CD4-positive, alpha-beta T cell treated with Interferon alpha-2 for 1 hour (primary cell): ENCODE measurements at regions not wholly inside any gene's neighbourhood (a gene's known extent, or its start where the extent isn't known, plus 50 kb on each side); places are given as distances from the start of the nearest gene placed in this dataset.

Experiments used
- DNase-seq, 2 donors: peaks; one replicate each; pipeline ENCODE4 v3.0.0-alpha.2; 2020 to 2022

GRCh38 chr2:6482256-6482655 is 383.5 kb downstream of the CMPK2 start:
- no peak for DNase-seq

GRCh38 chr2:6487765-6488164 is 377.9 kb downstream of the CMPK2 start:
- DNase-seq, result no peak

GRCh38 chr2:6492573-6492972 is 373.1 kb downstream of the CMPK2 start:
- DNase-seq, result no peak

GRCh38 chr2:6493266-6493665 is 372.4 kb downstream of the CMPK2 start:
- no peak for DNase-seq

GRCh38 chr2:6493669-6494068 is 372.0 kb downstream of the CMPK2 start:
- DNase-seq, result no peak

GRCh38 chr2:6495466-6495865 is 370.2 kb downstream of the CMPK2 start:
- no peak for DNase-seq

- no peak for DNase-seq
Measured at GRCh38 chr2:6496376-6496775, 369.3 kb downstream of the CMPK2 start.

GRCh38 chr2:6497048-6497447 is 368.7 kb downstream of the CMPK2 start:
- no peak for DNase-seq

GRCh38 chr2:6498841-6499240 is 366.9 kb downstream of the CMPK2 start:
- DNase-seq, result no peak

GRCh38 chr2:6499691-6500090 is 366.0 kb downstream of the CMPK2 start:
- no peak for DNase-seq

- DNase-seq, result no peak
Measured at GRCh38 chr2:6506361-6506794, 359.3 kb downstream of the CMPK2 start.

- DNase-seq, result no peak
Measured at GRCh38 chr2:6506859-6507258, 358.8 kb downstream of the CMPK2 start.

GRCh38 chr2:6510532-6510931 is 355.2 kb downstream of the CMPK2 start:
- DNase-seq, result no peak

- DNase-seq, result no peak
Measured at GRCh38 chr2:6512589-6512988, 353.1 kb downstream of the CMPK2 start.

GRCh38 chr2:6516674-6517073 is 349.0 kb downstream of the CMPK2 start:
- no peak for DNase-seq

- no peak for DNase-seq
Measured at GRCh38 chr2:6518361-6518760, 347.3 kb downstream of the CMPK2 start.

GRCh38 chr2:6523476-6523875 is 342.2 kb downstream of the CMPK2 start:
- DNase-seq, result no peak

- no peak for DNase-seq
Measured at GRCh38 chr2:6524691-6525474, 340.8 kb downstream of the CMPK2 start.

- no peak for DNase-seq
Measured at GRCh38 chr2:6525475-6525964, 340.2 kb downstream of the CMPK2 start.

- no peak for DNase-seq
Measured at GRCh38 chr2:6526093-6526824, 339.4 kb downstream of the CMPK2 start.

- DNase-seq, result no peak
Measured at GRCh38 chr2:6531304-6531703, 334.4 kb downstream of the CMPK2 start.

- no peak for DNase-seq
Measured at GRCh38 chr2:6535572-6535971, 330.1 kb downstream of the CMPK2 start.

- DNase-seq, result no peak
Measured at GRCh38 chr2:6538607-6539006, 327.1 kb downstream of the CMPK2 start.

- DNase-seq, result no peak
Measured at GRCh38 chr2:6545336-6545735, 320.4 kb downstream of the CMPK2 start.
